Pancreas (tissue), 10 donors: ENCODE measurements at regions not wholly inside any gene's neighbourhood (a gene's known extent, or its start where the extent isn't known, plus 50 kb on each side); places are given as distances from the start of the nearest gene placed in this dataset.

Experiments
- ATAC-seq, 4 donors: fragments of 200-7000 bp; cut with Tn5 transposase; one replicate each; pipeline versions ENCODE4 v1.8.0 to v1.9.1; 2020; ENCODE audit warnings: mild to moderate bottlenecking in 4 of 4, moderate library complexity in 4 of 4
- DNase-seq, 6 donors: peaks; one replicate each; pipeline ENCODE4 v3.0.0-alpha.2; 2020
- FAIRE-seq: peaks from 2 replicates; lab custom pipeline; 2012; peaks lifted over from hg19 to GRCh38; lab: Jason Lieb, UNC
- H3K27ac ChIP-seq, 4 donors: fragments of 200-600 bp; sonication (generic); 1 replicate in 3 of 4; 2 replicates in 1 of 4; pipeline versions ENCODE4 v1.5.0 to v1.8.0; 2020
- H3K27me3 ChIP-seq, 4 donors: fragments of 200-600 bp; one replicate each; pipeline ENCODE4 v1.8.0; 2021
- H3K36me3 ChIP-seq, 3 donors: fragments of 200-600 bp; sonication (generic) in 1 of 3; one replicate each; pipeline versions ENCODE4 v1.5.0 to v1.8.0; 2020 to 2021
- H3K4me1 ChIP-seq, 3 donors: fragments of 200-600 bp; one replicate each; pipeline ENCODE4 v1.8.0; 2021
- H3K4me3 ChIP-seq, 4 donors: fragments of 200-600 bp; sonication (generic) in 2 of 4; one replicate each; pipeline versions ENCODE4 v1.5.0 to v1.8.0; 2020 to 2021
- H3K9me3 ChIP-seq, 4 donors: fragments of 200-600 bp; one replicate each; pipeline ENCODE4 v1.8.0; 2021
- CTCF ChIP-seq, 4 donors: fragments of 200-600 bp; sonication (generic) in 3 of 4; IDR thresholded peaks; one replicate each; pipeline versions ENCODE4 v1.5.0 to v1.8.0; 2021; ENCODE audit warnings: antibody characterized with exemption in 4 of 4
- WGBS, 2 donors: extraction: QIAGEN DNeasy Blood & Tissue Kit; methylation state at CpG; one replicate each; pipeline ENCODE4 v1.1.7; 2013; 5-methylcytosine and 5-hydroxymethylcytosine counted together
- intact Hi-C, 3 donors: fragments of 100-400 bp; cut with DNase I; formaldehyde crosslinking; loops; one replicate each; pipeline versions ENCODE4 v1.11.1 to v1.14.2; 2022
- donor health status: healthy with polysubstance abuse.
- donor health status: DM: no; HTN: no; CAD: no; lungs with moderate emphysema.
- donor health status: DM: no; HTN: no; CAD: no.
- donor health status: control.
- donor health status: control.
- donor health status: Bipolar disorder and iron deficiency.
- donor health status: DM: yes; HTN: yes; CAD: no.
- donor health status: DM: no; HTN: no; CAD: no.
- donor health status: DM: no; HTN: no; CAD: no.
- donor health status: DM: yes; HTN: yes; CAD: no.

GRCh38 chr4:89413518-89413917 lies 105.9 kb upstream of the GPRIN3 start:
- FAIRE-seq = no peak
- intact Hi-C loops = loop anchor here in 1 of 3 donors (5.0 kb wide), 1 partner anchor 106 kb away; the partner anchor contains the start of gene GPRIN3
- WGBS, 2 donors = 88 to 95% methylated on average over 1 of the region's 1 CpG

DNA sequence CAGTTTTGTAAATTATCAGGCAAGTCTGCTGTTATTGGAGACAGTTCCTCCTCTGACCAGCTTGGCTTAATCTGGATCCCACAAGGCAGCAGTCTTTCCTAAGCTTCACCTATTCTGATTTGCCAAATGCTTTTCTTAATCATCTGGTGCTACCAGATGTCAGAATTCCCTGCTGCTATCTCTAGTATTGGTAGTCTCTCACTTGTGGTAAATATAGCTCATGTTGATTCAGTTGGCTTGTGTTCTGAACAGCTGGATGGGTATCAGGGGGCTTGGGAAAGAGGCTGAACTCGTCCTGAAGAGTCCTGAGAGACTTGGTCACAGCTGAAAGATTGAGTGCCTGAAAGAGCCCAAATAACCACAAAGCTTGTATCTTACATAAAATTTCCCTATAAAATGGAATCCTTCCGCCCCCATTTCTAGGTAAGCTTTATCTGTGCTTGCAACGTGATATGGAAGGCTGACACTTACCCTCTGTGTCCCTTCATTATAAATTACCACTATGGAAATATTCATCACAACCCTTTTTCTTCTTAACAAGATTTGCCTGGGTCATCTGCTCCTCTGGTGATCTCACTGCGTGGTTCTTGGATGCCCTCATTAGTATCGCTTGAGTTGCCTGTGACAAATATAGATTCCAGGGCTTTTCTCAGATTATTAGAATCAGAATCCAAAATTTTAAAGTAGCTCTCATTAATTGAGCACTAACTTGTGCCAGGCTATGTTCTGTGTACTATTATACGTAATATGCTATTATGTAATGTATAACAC lies 104.1 kb upstream of the GPRIN3 start:
- Histone ChIP-seq H3K4me3 (no peak overlapping the region), H3K4me1 (peaks cover 0 to 19% (median 13%) of the 10 kb centered on the region in 3 donors), H3K27ac (peak overlapping the region in 1 of 4 donors; percentile 14), H3K27me3 (no peaks in the 10 kb centered on the region), H3K9me3 (no peaks in the 10 kb centered on the region), H3K36me3 (no peaks in the 10 kb centered on the region)
- intact Hi-C loops = loop anchor here in 1 of 3 donors (5.0 kb wide), 1 partner anchor 104 kb away; the partner anchor contains the start of gene GPRIN3
- WGBS, 2 donors = 51 to 58% methylated on average over 6 of the region's 6 CpGs
- TF ChIP-seq CTCF (IDR thresholded peaks at IDR 0.05) = no peak
- ATAC-seq (peak; percentile 87 to 92 (median 90)), DNase-seq (peak in 3 of 6 donors; percentile 18 to 53 (median 22)), FAIRE-seq (no peak)

More at GRCh38 chr4:89413518-89413917, 105.9 kb upstream of the GPRIN3 start:
- no peak for DNase-seq
- TF ChIP-seq CTCF (IDR thresholded peaks at IDR 0.05) = no peak
- Histone ChIP-seq H3K4me3 (no peak overlapping the region), H3K27ac (no peak overlapping the region), H3K27me3 (no peaks in the 10 kb centered on the region), H3K4me1 (peaks cover 0 to 19% (median 13%) of the 10 kb centered on the region in 3 donors), H3K36me3 (no peaks in the 10 kb centered on the region), H3K9me3 (no peaks in the 10 kb centered on the region)
- ATAC-seq = no peak

GRCh38 chr4:89410687-89411086 lies 103.1 kb upstream of the GPRIN3 start:
- H3K9me3 ChIP-seq = no peaks in the 10 kb centered on the region
- peak; percentile 19 to 42 (median 34) for ATAC-seq
- H3K36me3 ChIP-seq = no peaks in the 10 kb centered on the region
- FAIRE-seq = no peak
- peaks cover 0 to 19% (median 13%) of the 10 kb centered on the region in 3 donors for H3K4me1 ChIP-seq
- H3K27me3 ChIP-seq = no peaks in the 10 kb centered on the region
- H3K4me3 ChIP-seq = no peak overlapping the region
- intact Hi-C loops = loop anchor here in 1 of 3 donors (5.0 kb wide), 1 partner anchor 103 kb away; the partner anchor contains the start of gene GPRIN3
- 16 to 33% methylated on average over 1 of the region's 1 CpG for WGBS, 2 donors
- no peak for DNase-seq
- TF ChIP-seq CTCF (IDR thresholded peaks at IDR 0.05) = no peak
- peak overlapping the region in 1 of 4 donors; percentile 14 for H3K27ac ChIP-seq

DNA sequence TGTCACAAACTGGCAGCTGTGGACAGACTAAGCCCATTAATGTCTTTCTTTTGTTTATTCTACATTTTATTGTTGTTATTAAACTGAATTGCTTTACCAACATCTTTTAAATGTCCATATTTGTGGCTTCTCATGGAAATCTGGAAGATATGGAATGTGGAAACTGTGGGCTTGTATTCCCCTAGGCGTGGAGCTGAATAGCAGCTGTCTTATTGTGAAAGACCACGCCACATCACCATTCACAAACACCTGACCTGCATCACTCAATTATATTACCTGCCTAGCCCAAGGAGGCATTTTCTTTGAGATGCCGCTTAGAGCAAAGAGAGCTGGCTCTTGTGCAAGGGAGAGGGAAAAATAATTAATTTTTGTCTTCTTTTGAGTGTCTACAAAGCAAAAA lies 96.9 kb upstream of the GPRIN3 start:
- ATAC-seq = no peak
- H3K4me1 ChIP-seq = no peaks in the 10 kb centered on the region
- no peak overlapping the region for H3K4me3 ChIP-seq
- H3K27ac ChIP-seq = no peak overlapping the region
- intact Hi-C loops = no loop called here
- no peak for FAIRE-seq
- 77 to 96% methylated on average over 3 of the region's 3 CpGs for WGBS, 2 donors
- no peaks in the 10 kb centered on the region for H3K27me3 ChIP-seq
- no peak for DNase-seq
- no peak for TF ChIP-seq CTCF (IDR thresholded peaks at IDR 0.05)
- no peaks in the 10 kb centered on the region for H3K9me3 ChIP-seq
- no peaks in the 10 kb centered on the region for H3K36me3 ChIP-seq

GRCh38 chr4:89403826-89404225 lies 96.2 kb upstream of the GPRIN3 start:
- no peak for TF ChIP-seq CTCF (IDR thresholded peaks at IDR 0.05)
- H3K27ac ChIP-seq = no peak overlapping the region
- H3K27me3 ChIP-seq = no peaks in the 10 kb centered on the region
- H3K4me3 ChIP-seq = no peak overlapping the region
- ATAC-seq (no peak), FAIRE-seq (no peak), DNase-seq (no peak)
- 64 to 75% methylated on average over 2 of the region's 2 CpGs for WGBS, 2 donors
- intact Hi-C loops = no loop called here
- H3K4me1 ChIP-seq = no peaks in the 10 kb centered on the region
- no peaks in the 10 kb centered on the region for H3K9me3 ChIP-seq
- H3K36me3 ChIP-seq = no peaks in the 10 kb centered on the region
